PC-3 (cell line): ENCODE measurements at regions not wholly inside any gene's neighbourhood (a gene's known extent, or its start where the extent isn't known, plus 50 kb on each side); places are given as distances from the start of the nearest gene placed in this dataset.

Experiments
- ATAC-seq: fragments of 200-7000 bp; cut with Tn5 transposase; 2 replicates; pipeline ENCODE4 v1.9.1; 2020; ENCODE audit warnings: mild to moderate bottlenecking, moderate library complexity
- BruUV-seq: library from RNA; stranded (reverse); fragments of 400-500 nt; replicated peaks from 2 replicates; lab custom pipeline; 2021; lab: Mats Ljungman, UMichigan
- CTCF ChIA-PET: fragments of 300-600 bp; sonication (Branson Sonifier 250); formaldehyde crosslinking; loops from one replicate; lab custom pipeline; 2022; ENCODE audit warnings: antibody characterized with exemption; lab: Charles Lee
- POLR2A ChIA-PET: fragments of 300-600 bp; sonication (Branson Sonifier 250); formaldehyde crosslinking; loops from one replicate; lab custom pipeline; 2022; ENCODE audit warnings: antibody characterized with exemption; ENCODE audit not compliant: unreplicated experiment; lab: Charles Lee
- DNase-seq: peaks from one replicate; pipeline ENCODE4 v3.0.0-alpha.2; 2015
- H2AFZ ChIP-seq: fragments of 300-600 bp; sonication (generic); 2 replicates; pipeline ENCODE4 v1.6.0; 2016; ENCODE audit warnings: antibody characterized with exemption, low read length
- H3F3A ChIP-seq: fragments of 300-600 bp; sonication (generic); one replicate; pipeline ENCODE4 v1.6.0; 2017; ENCODE audit warnings: antibody characterized with exemption, low read length, control low read depth, mild to moderate bottlenecking; ENCODE audit not compliant: unreplicated experiment
- H3K27ac ChIP-seq: fragments of 300-600 bp; sonication (generic); 2 replicates; pipeline ENCODE4 v1.5.1; 2016; ENCODE audit warnings: mild to moderate bottlenecking, low read length
- H3K27me3 ChIP-seq: fragments of 300-600 bp; sonication (generic); 2 replicates; pipeline ENCODE4 v1.6.1; 2016; ENCODE audit warnings: low read length, mixed read lengths
- H3K36me3 ChIP-seq: fragments of 300-600 bp; sonication (generic); 2 replicates; pipeline ENCODE4 v1.6.1; 2016; ENCODE audit warnings: low read depth, mixed run types, low read length, mixed read lengths
- H3K4me1 ChIP-seq: fragments of 300-600 bp; sonication (generic); 2 replicates; pipeline ENCODE4 v1.5.1; 2016; ENCODE audit warnings: low read length; ENCODE audit not compliant: insufficient read depth
- H3K4me2 ChIP-seq: fragments of 300-600 bp; sonication (generic); 2 replicates; pipeline ENCODE4 v1.6.0; 2016; ENCODE audit warnings: low read length
- H3K4me3 ChIP-seq: fragments of 300-600 bp; sonication (generic); 2 replicates; pipeline ENCODE4 v1.5.1; 2016; ENCODE audit warnings: mild to moderate bottlenecking, low read length, mixed read lengths
- H3K79me2 ChIP-seq: fragments of 300-600 bp; sonication (generic); 2 replicates; pipeline ENCODE4 v1.6.1; 2017; ENCODE audit warnings: low read length, mixed read lengths
- H3K9ac ChIP-seq: fragments of 300-600 bp; sonication (generic); 2 replicates; pipeline ENCODE4 v1.6.0; 2016; ENCODE audit warnings: mild to moderate bottlenecking, low read length
- H3K9me2 ChIP-seq: fragments of 300-600 bp; sonication (generic); replicated peaks from 2 replicates; pipeline ENCODE4 v1.6.1; 2016; ENCODE audit warnings: mixed run types, low read length, mixed read lengths
- H3K9me3 ChIP-seq: fragments of 300-600 bp; sonication (generic); 2 replicates; pipeline ENCODE4 v1.6.1; 2016; ENCODE audit warnings: low read length, mixed read lengths
- H4K20me1 ChIP-seq: fragments of 300-600 bp; sonication (generic); 2 replicates; pipeline ENCODE4 v1.6.1; 2016; ENCODE audit warnings: low read length, mixed read lengths
- CTCF ChIP-seq: fragments of 300-600 bp; sonication (generic); conservative IDR thresholded peaks from 2 replicates; pipeline ENCODE4 v1.5.1; 2017; ENCODE audit warnings: antibody characterized with exemption, low read depth, mild to moderate bottlenecking, low read length
- EZH2 ChIP-seq: fragments of 300-600 bp; sonication (generic); IDR thresholded peaks from one replicate; pipeline ENCODE4 v1.6.1; 2017; ENCODE audit warnings: antibody characterized with exemption, mild to moderate bottlenecking, low read length; ENCODE audit not compliant: unreplicated experiment
- EZH2phosphoT487 ChIP-seq: fragments of 300-600 bp; sonication (generic); IDR thresholded peaks from 2 replicates; pipeline ENCODE4 v1.6.1; 2018; ENCODE audit warnings: mild to moderate bottlenecking, antibody characterized with exemption, low read length, borderline replicate concordance
- intact Hi-C: fragments of 100-400 bp; cut with micrococcal nuclease; formaldehyde crosslinking; loops from 2 replicates; pipeline ENCODE4 v1.9.0; 2023

- no peaks in the 10 kb centered on the region for H3F3A ChIP-seq
- no peaks in the 10 kb centered on the region for H3K9me2 ChIP-seq
- no peaks in the 10 kb centered on the region for H3K36me3 ChIP-seq
- ATAC-seq, result no peak
- H3K4me2 ChIP-seq, result no peak overlapping the region
- no TSS peak for BruUV-seq
- TF ChIP-seq CTCF (no peak), EZH2phosphoT487 (no peak), EZH2 (no peak)
- intact Hi-C loops, result no loop called here
- H3K9me3 ChIP-seq, result no peaks in the 10 kb centered on the region
- H3K27ac ChIP-seq, result no peak overlapping the region
- no peaks in the 10 kb centered on the region for H3K27me3 ChIP-seq
- H4K20me1 ChIP-seq, result no peaks in the 10 kb centered on the region
- H2AFZ ChIP-seq, result no peak overlapping the region
- H3K4me3 ChIP-seq, result no peak overlapping the region
- no peak for DNase-seq
- H3K4me1 ChIP-seq, result no peaks in the 10 kb centered on the region
- no peaks in the 10 kb centered on the region for H3K79me2 ChIP-seq
- no peak overlapping the region for H3K9ac ChIP-seq
- ChIA-PET CTCF (no interaction called here), POLR2A (no interaction called here)
Measured at GRCh38 chrX:75873993-75874392, 88.9 kb upstream of the MAGEE2 start.

- H3K4me3 ChIP-seq, result no peak overlapping the region
- ChIA-PET POLR2A (no interaction called here), CTCF (no interaction called here)
- H4K20me1 ChIP-seq, result no peaks in the 10 kb centered on the region
- BruUV-seq, result no TSS peak
- no peaks in the 10 kb centered on the region for H3K4me1 ChIP-seq
- H3K9me3 ChIP-seq, result no peaks in the 10 kb centered on the region
- H3K4me2 ChIP-seq, result no peak overlapping the region
- intact Hi-C loops, result no loop called here
- no peaks in the 10 kb centered on the region for H3K9me2 ChIP-seq
- DNase-seq (no peak), ATAC-seq (no peak)
- H3F3A ChIP-seq, result no peaks in the 10 kb centered on the region
- no peaks in the 10 kb centered on the region for H3K79me2 ChIP-seq
- H3K27me3 ChIP-seq, result no peaks in the 10 kb centered on the region
- H3K27ac ChIP-seq, result no peak overlapping the region
- H2AFZ ChIP-seq, result no peak overlapping the region
- H3K36me3 ChIP-seq, result no peaks in the 10 kb centered on the region
- TF ChIP-seq EZH2phosphoT487 (no peak), EZH2 (no peak), CTCF (no peak)
- no peak overlapping the region for H3K9ac ChIP-seq
Measured at GRCh38 chrX:75883446-75883845, 98.4 kb upstream of the MAGEE2 start.

- H3K36me3 ChIP-seq, result no peaks in the 10 kb centered on the region
- TF ChIP-seq EZH2 (no peak), CTCF (no peak), EZH2phosphoT487 (no peak)
- no peak overlapping the region for H2AFZ ChIP-seq
- H3K9me2 ChIP-seq, result no peaks in the 10 kb centered on the region
- no peaks in the 10 kb centered on the region for H3K79me2 ChIP-seq
- BruUV-seq, result no TSS peak
- ChIA-PET CTCF (no interaction called here), POLR2A (no interaction called here)
- DNase-seq, result no peak
- no peaks in the 10 kb centered on the region for H3F3A ChIP-seq
- no peak overlapping the region for H3K4me3 ChIP-seq
- no peaks in the 10 kb centered on the region for H3K27me3 ChIP-seq
- H3K9ac ChIP-seq, result no peak overlapping the region
- H3K4me1 ChIP-seq, result no peaks in the 10 kb centered on the region
- intact Hi-C loops, result no loop called here
- H4K20me1 ChIP-seq, result no peaks in the 10 kb centered on the region
- H3K4me2 ChIP-seq, result no peak overlapping the region
- no peak overlapping the region for H3K27ac ChIP-seq
- ATAC-seq, result no peak
- no peaks in the 10 kb centered on the region for H3K9me3 ChIP-seq
Measured at GRCh38 chrX:75887833-75888232, 102.8 kb upstream of the MAGEE2 start.
